ENCODE measurements at regions not wholly inside any gene's neighbourhood (a gene's known extent, or its start where the extent isn't known, plus 50 kb on each side); places are given as distances from the start of the nearest gene placed in this dataset.

- WGBS, 3 donors: 64 to 82% (median 79%) methylated on average over 7 of the region's 7 CpGs
- TF ChIP-seq CTCF (IDR thresholded peaks at IDR 0.05): no peak
- no peak for ATAC-seq
- DNase-seq: no peak
- no peak overlapping the region for H3K27ac ChIP-seq
- no peaks in the 10 kb centered on the region for H3K9me3 ChIP-seq
- no peak overlapping the region for H3K4me3 ChIP-seq
- no peaks in the 10 kb centered on the region for H3K27me3 ChIP-seq (ENCODE audit: insufficient read depth in 3 of 3, low read length in 2 of 3)
- H3K36me3 ChIP-seq (ENCODE audit: insufficient read depth in 1 of 2, low read depth in 1 of 2): no peaks in the 10 kb centered on the region
- intact Hi-C loops (cut with DNase I): no loop called here
- H3K4me1 ChIP-seq: no peaks in the 10 kb centered on the region
Observed at GRCh38 chr4:77220828-77221613, 64.0 kb downstream of the CCNG2 start.

- ATAC-seq: no peak
- no peaks in the 10 kb centered on the region for H3K4me1 ChIP-seq
- H3K4me3 ChIP-seq: no peak overlapping the region
- WGBS, 3 donors: 24 to 36% (median 33%) methylated on average over 2 of the region's 2 CpGs
- TF ChIP-seq CTCF (IDR thresholded peaks at IDR 0.05): no peak
- no peak overlapping the region for H3K27ac ChIP-seq
- H3K36me3 ChIP-seq (ENCODE audit: insufficient read depth in 1 of 2, low read depth in 1 of 2): no peaks in the 10 kb centered on the region
- H3K9me3 ChIP-seq: peaks cover 5% of the 10 kb centered on the region
- peaks cover 0 to 2% (median 0%) of the 10 kb centered on the region in 3 donors for H3K27me3 ChIP-seq (ENCODE audit: insufficient read depth in 3 of 3, low read length in 2 of 3)
- intact Hi-C loops (cut with DNase I): no loop called here
- no peak for DNase-seq
Observed at GRCh38 chr4:77225022-77225421, 68.0 kb downstream of the CCNG2 start.

GRCh38 chr4:77226939-77227705 lies 70.1 kb downstream of the CCNG2 start:
- ATAC-seq: no peak
- no peak for TF ChIP-seq CTCF (IDR thresholded peaks at IDR 0.05)
- 84 to 87% (median 85%) methylated on average over 2 of the region's 2 CpGs for WGBS, 3 donors
- intact Hi-C loops (cut with DNase I): no loop called here
- DNase-seq: no peak
- H3K9me3 ChIP-seq: peaks cover 5% of the 10 kb centered on the region
- H3K27me3 ChIP-seq (ENCODE audit: insufficient read depth in 3 of 3, low read length in 2 of 3): peaks cover 0 to 2% (median 0%) of the 10 kb centered on the region in 3 donors
- no peaks in the 10 kb centered on the region for H3K36me3 ChIP-seq (ENCODE audit: insufficient read depth in 1 of 2, low read depth in 1 of 2)
- H3K27ac ChIP-seq: no peak overlapping the region
- H3K4me1 ChIP-seq: no peaks in the 10 kb centered on the region
- no peak overlapping the region for H3K4me3 ChIP-seq

- Histone ChIP-seq H3K27ac (no peak overlapping the region), H3K4me3 (no peak overlapping the region), H3K36me3 (ENCODE audit: insufficient read depth in 1 of 2, low read depth in 1 of 2) (no peaks in the 10 kb centered on the region), H3K4me1 (no peaks in the 10 kb centered on the region), H3K27me3 (ENCODE audit: insufficient read depth in 3 of 3, low read length in 2 of 3) (peaks cover 0 to 2% (median 0%) of the 10 kb centered on the region in 3 donors), H3K9me3 (peaks cover 5% of the 10 kb centered on the region)
- DNase-seq (no peak), ATAC-seq (no peak)
- no peak for TF ChIP-seq CTCF (IDR thresholded peaks at IDR 0.05)
- intact Hi-C loops (cut with DNase I): no loop called here
- whole genome bisulfite sequencing, 3 donors: 83 to 87% (median 85%) methylated on average over 2 of the region's 2 CpGs
Observed at GRCh38 chr4:77229433-77229832, 72.4 kb downstream of the CCNG2 start.

Data from psoas muscle (tissue), 7 donors.